Renal cortex interstitium (tissue), 11 donors: ENCODE measurements at regions not wholly inside any gene's neighbourhood (a gene's known extent, or its start where the extent isn't known, plus 50 kb on each side); places are given as distances from the start of the nearest gene placed in this dataset.

Experiments used
- DNase-seq, 11 donors: peaks; one replicate each; pipeline ENCODE4 v3.0.0-alpha.2; 2013; ENCODE audit warnings: low read depth in 9 of 11, low spot score in 4 of 11; ENCODE audit errors: extremely low read depth in 1 of 11

DNA sequence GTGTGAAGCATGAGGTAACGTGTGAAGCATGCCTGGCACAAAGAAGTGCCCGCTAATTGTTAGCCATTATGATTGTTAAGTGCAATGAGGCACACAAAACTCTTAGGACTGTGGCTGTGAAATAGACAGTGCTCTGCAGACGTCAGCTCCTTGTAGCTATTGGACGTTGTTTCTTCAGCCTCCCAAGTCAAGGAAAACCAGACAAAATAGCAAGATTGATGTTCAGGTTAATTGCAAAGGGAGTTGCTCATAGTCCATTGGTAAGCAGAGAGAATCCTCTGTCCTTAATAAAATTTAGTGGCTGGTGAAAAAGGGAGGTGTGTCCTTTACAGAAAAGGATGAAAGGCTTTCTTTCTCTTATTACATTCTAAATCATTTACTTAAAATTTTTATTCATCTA, 54.6 kb upstream of the MBP start:
- peak in 2 of 11 donors; percentile 56 to 58 for DNase-seq

DNA sequence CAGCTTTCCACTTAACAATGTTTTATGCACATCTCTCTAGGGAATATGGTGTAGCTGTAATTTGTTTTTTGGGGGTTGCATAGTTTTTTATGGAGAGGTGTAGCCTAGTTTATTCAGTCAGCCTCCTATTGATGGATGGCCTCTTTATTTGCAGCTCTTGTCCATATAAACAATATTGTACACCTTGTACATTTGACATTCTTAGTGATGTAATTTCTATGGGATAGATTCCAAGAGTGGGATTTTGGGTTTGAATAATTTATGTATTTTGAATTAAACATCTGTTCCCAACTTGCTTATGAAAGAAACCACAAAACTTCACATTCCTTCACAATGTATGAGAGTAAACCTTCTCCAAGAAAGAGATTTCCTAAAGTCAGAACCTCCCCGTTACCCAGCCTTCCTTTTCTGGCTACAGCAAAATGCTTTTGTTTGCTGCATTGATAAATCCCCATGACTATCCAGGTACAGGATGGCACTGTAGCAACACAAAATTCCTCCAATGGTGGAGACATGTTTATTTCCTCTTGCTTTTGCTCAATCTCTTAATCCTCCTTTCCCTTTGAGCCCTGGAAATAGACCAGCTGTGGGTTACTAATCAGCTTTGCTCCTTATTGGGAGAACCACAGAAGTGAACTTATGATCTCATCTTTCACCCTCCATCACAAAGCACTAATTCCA, 58.4 kb upstream of the GALR1 start:
- DNase-seq = no peak

DNA sequence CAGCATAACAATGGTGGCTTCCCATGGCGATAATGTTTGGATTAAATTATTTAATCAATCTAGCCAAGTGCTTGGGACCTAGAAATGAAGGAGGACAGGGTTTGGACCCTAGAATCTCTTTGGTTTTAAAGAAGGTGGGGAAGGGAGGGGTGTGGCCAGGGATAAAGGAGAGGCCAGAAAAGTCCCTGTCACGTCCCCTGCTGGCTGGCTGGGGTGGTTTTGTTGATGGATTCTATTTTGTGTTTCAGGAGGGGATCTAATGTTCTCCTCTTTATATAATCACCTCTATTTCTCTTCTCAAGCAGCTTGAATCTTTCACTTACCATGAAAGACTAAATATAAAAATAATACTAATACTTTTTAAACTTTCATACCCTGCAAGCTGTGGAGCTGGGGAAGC, 52.6 kb upstream of the GALR1 start:
- no peak for DNase-seq

DNA sequence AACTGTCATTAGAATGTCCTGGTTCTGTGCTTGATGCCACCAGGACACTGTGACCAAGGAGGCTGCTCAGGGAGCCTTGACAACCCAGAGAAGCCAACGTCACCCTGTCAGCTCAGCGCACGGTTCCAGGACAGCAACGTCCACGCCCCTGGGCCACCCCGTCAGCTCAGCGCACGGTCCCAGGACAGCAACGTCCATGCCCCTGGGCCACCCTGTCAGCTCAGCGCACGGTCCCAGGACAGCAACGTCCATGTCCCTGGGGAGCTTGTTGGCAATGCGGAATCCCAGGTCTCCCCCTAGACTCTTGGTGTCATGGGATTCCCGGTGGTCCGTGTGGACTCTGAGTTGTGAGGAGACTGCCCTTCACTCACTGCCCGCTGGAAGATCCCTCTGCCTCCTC, 51.0 kb upstream of the GALR1 start:
- DNase-seq = no peak

DNA sequence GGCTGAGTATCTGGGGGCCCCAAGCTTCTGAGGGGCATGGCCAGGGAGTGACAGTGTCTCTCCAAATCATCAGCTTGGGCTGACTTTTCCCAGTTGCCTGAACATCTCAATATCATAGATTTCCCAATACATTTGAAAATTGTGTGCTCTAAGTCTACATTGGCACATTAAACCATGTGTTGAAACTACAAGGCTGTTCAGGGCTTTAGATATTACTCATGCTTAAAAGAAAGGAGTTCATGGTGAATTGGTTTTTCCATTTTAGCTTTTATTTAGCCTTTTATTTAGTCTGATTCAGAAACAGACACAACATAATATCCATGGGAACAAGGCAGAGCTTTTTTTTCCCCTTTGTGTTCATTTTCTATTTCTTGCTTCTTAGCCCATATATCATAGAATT, 49.9 kb upstream of the GALR1 start:
- DNase-seq = no peak
